ENCODE measurements at regions not wholly inside any gene's neighbourhood (a gene's known extent, or its start where the extent isn't known, plus 50 kb on each side); places are given as distances from the start of the nearest gene placed in this dataset.

- TF ChIP-seq, protein P1, sequence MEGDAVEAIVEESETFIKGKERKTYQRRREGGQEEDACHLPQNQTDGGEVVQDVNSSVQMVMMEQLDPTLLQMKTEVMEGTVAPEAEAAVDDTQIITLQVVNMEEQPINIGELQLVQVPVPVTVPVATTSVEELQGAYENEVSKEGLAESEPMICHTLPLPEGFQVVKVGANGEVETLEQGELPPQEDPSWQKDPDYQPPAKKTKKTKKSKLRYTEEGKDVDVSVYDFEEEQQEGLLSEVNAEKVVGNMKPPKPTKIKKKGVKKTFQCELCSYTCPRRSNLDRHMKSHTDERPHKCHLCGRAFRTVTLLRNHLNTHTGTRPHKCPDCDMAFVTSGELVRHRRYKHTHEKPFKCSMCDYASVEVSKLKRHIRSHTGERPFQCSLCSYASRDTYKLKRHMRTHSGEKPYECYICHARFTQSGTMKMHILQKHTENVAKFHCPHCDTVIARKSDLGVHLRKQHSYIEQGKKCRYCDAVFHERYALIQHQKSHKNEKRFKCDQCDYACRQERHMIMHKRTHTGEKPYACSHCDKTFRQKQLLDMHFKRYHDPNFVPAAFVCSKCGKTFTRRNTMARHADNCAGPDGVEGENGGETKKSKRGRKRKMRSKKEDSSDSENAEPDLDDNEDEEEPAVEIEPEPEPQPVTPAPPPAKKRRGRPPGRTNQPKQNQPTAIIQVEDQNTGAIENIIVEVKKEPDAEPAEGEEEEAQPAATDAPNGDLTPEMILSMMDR (IDR thresholded peaks at IDR 0.05) = no peak
- no peak for TF ChIP-seq POLR2AphosphoS5 (IDR thresholded peaks at IDR 0.05)
- no peak for TF ChIP-seq POLR2A (IDR thresholded peaks at IDR 0.05)
- no peak for TF ChIP-seq EP300 (IDR thresholded peaks at IDR 0.05; ENCODE audit: low read depth)
These were observed 183.5 kb upstream of the ZFHX3 start for GRCh38 chr16:73231379-73231778.
